GM12878 (cell line): ENCODE measurements at regions not wholly inside any gene's neighbourhood (a gene's known extent, or its start where the extent isn't known, plus 50 kb on each side); places are given as distances from the start of the nearest gene placed in this dataset.
A peak's percentile ranks its signal among the peaks of the same experiment; 100 is the strongest.

Source experiments
- ATAC-seq: fragments of 200-7000 bp; cut with Tn5 transposase; 3 replicates; pipeline ENCODE4 v1.9.1; 2020; ENCODE audit warnings: mild to moderate bottlenecking, moderate library complexity
- BruUV-seq: library from RNA; stranded (reverse); fragments of 400-500 nt; replicated peaks from 2 replicates; lab custom pipeline; 2021; lab: Mats Ljungman, UMichigan
- CTCF ChIA-PET: fragments of 300-600 bp; sonication (Branson Sonifier 250); formaldehyde crosslinking; extraction: SDS; loops from one replicate; lab custom pipeline; 2021; ENCODE audit warnings: inconsistent platforms; lab: Yijun Ruan, JAX
- POLR2A ChIA-PET: fragments of 350-600 bp; formaldehyde crosslinking; extraction: SDS; loops from one replicate; lab custom pipeline; 2021; ENCODE audit warnings: inconsistent platforms; lab: Charles Lee
- RAD21 ChIA-PET: fragments of 300-600 bp; sonication (Branson Sonifier 250); formaldehyde crosslinking; loops from one replicate; lab custom pipeline; 2023; ENCODE audit warnings: antibody characterized with exemption; ENCODE audit not compliant: unreplicated experiment; lab: Charles Lee
- SMC1A ChIA-PET: fragments of 300-600 bp; sonication (Branson Sonifier 250); formaldehyde crosslinking; loops from one replicate; lab custom pipeline; 2023; ENCODE audit not compliant: unreplicated experiment, uncharacterized antibody; lab: Charles Lee
- DNase-seq: peaks from one replicate; pipeline ENCODE4 v3.0.0-alpha.2; 2011; ENCODE audit warnings: low read depth, low spot score
- FAIRE-seq: peaks from 3 replicates; lab custom pipeline; 2011; peaks lifted over from hg19 to GRCh38; lab: Jason Lieb, UNC
- H2AFZ ChIP-seq: 2 replicates; pipeline ENCODE4 v1.6.0; 2011; ENCODE audit warnings: low read depth, low read length, control low read depth; ENCODE audit not compliant: control insufficient read depth
- H3K27ac ChIP-seq: 2 replicates; pipeline ENCODE4 v1.5.1; 2011; ENCODE audit warnings: control low read depth; ENCODE audit not compliant: control insufficient read depth, insufficient read depth
- H3K27me3 ChIP-seq, 2 experiments: replicated peaks in 1 of 2; 2 replicates each; pipeline versions ENCODE4 v1.6.0 to v1.6.1; 2011; ENCODE audit warnings: low read length in 1 of 2; ENCODE audit not compliant: control insufficient read depth in 2 of 2, insufficient read depth in 2 of 2
- H3K36me3 ChIP-seq, 2 experiments: 2 replicates each; pipeline ENCODE4 v1.5.1; 2011; ENCODE audit warnings: low read length in 1 of 2; ENCODE audit not compliant: control insufficient read depth in 2 of 2, insufficient read depth in 2 of 2
- H3K4me1 ChIP-seq: 2 replicates; pipeline ENCODE4 v1.6.1; 2011; ENCODE audit warnings: mild to moderate bottlenecking, low read length, moderate library complexity, mixed read lengths; ENCODE audit not compliant: control insufficient read depth, insufficient read depth
- H3K4me2 ChIP-seq: 2 replicates; pipeline ENCODE4 v1.6.0; 2011; ENCODE audit warnings: control low read depth; ENCODE audit not compliant: control insufficient read depth, insufficient read depth
- H3K4me3 ChIP-seq: fragments of 200-600 bp; sonication (generic); 2 replicates; pipeline ENCODE4 v1.5.1; 2016
- H3K79me2 ChIP-seq: 2 replicates; pipeline ENCODE4 v1.6.0; 2011; ENCODE audit warnings: low read length; ENCODE audit not compliant: control insufficient read depth, insufficient read depth
- H3K9ac ChIP-seq: 2 replicates; pipeline ENCODE4 v1.8.0; 2011; ENCODE audit warnings: low read length, control low read depth, mixed read lengths; ENCODE audit not compliant: control insufficient read depth, insufficient read depth
- H3K9me3 ChIP-seq: replicated peaks from 3 replicates; pipeline ENCODE4 v1.5.1; 2011; ENCODE audit warnings: mild to moderate bottlenecking, low read length; ENCODE audit not compliant: control insufficient read depth, insufficient read depth
- H4K20me1 ChIP-seq: 2 replicates; pipeline ENCODE4 v1.6.0; 2011; ENCODE audit not compliant: control insufficient read depth, insufficient read depth
- CREB1 ChIP-seq: IDR thresholded peaks from 2 replicates; pipeline ENCODE4 v1.6.1; 2012; ENCODE audit warnings: low read depth, mild to moderate bottlenecking, inconsistent platforms
- E2F4 ChIP-seq: IDR thresholded peaks from 2 replicates; pipeline ENCODE4 v1.6.1; 2012; ENCODE audit warnings: low read depth, low read length, improper control_type of control experiment
- EED ChIP-seq: sonication (generic); IDR thresholded peaks from 2 replicates; pipeline ENCODE4 v1.6.1; 2016; ENCODE audit warnings: antibody characterized with exemption, low read depth
- EGR1 ChIP-seq, 2 experiments: IDR thresholded peaks; 1 replicate in 1 of 2; 2 replicates in 1 of 2; pipeline ENCODE4 v1.6.1; 2011 to 2012; ENCODE audit warnings: low read depth in 2 of 2, low read length in 2 of 2, borderline replicate concordance in 1 of 2, mild to moderate bottlenecking in 1 of 2, moderate library complexity in 1 of 2
- FOXM1 ChIP-seq: IDR thresholded peaks from 2 replicates; pipeline ENCODE4 v1.6.1; 2012; ENCODE audit warnings: low read depth, mild to moderate bottlenecking, inconsistent platforms, low read length, moderate library complexity
- GATAD2B ChIP-seq: fragments of 450-650 bp; conservative IDR thresholded peaks from 2 replicates; pipeline ENCODE4 v1.6.1; 2017; ENCODE audit warnings: low read depth, mild to moderate bottlenecking, moderate library complexity
- HCFC1 ChIP-seq: fragments of 150-350 bp; IDR thresholded peaks from 2 replicates; pipeline ENCODE4 v1.6.1; 2014; ENCODE audit warnings: low read length
- IKZF2 ChIP-seq, 2 experiments: fragments of 450-650 bp; IDR thresholded peaks; 2 replicates each; pipeline ENCODE4 v1.6.1; 2017; ENCODE audit warnings: mild to moderate bottlenecking in 2 of 2, moderate library complexity in 2 of 2
- MXI1 ChIP-seq: fragments of 150-350 bp; IDR thresholded peaks from 2 replicates; pipeline ENCODE4 v1.6.1; 2011; ENCODE audit warnings: low read depth, mild to moderate bottlenecking, inconsistent platforms, low read length, improper control_type of control experiment
- MYB ChIP-seq: fragments of 150-350 bp; IDR thresholded peaks from 2 replicates; pipeline ENCODE4 v1.6.1; 2014; ENCODE audit warnings: mild to moderate bottlenecking, low read depth, low read length, borderline replicate concordance
- POLR2A ChIP-seq: IDR thresholded peaks from 2 replicates; pipeline ENCODE4 v1.6.1; 2011; ENCODE audit warnings: low read depth, mild to moderate bottlenecking, low read length
- POLR2AphosphoS2 ChIP-seq: IDR thresholded peaks from 2 replicates; pipeline ENCODE4 v1.6.1; 2011; ENCODE audit warnings: low read depth, mild to moderate bottlenecking, low read length, improper control_type of control experiment, moderate library complexity
- RFX5 ChIP-seq: IDR thresholded peaks from 2 replicates; pipeline ENCODE4 v1.6.1; 2011; ENCODE audit warnings: low read depth, low read length, improper control_type of control experiment
- SIX5 ChIP-seq: IDR thresholded peaks from 2 replicates; pipeline ENCODE4 v1.6.1; 2011; ENCODE audit warnings: mild to moderate bottlenecking, low read depth, low read length, moderate library complexity; ENCODE audit not compliant: severe bottlenecking
- SUZ12 ChIP-seq: fragments of 200-600 bp; sonication (generic); IDR thresholded peaks from one replicate; pipeline ENCODE4 v1.6.1; 2018; ENCODE audit warnings: antibody characterized with exemption, mild to moderate bottlenecking; ENCODE audit not compliant: unreplicated experiment
- TAF1 ChIP-seq: IDR thresholded peaks from 2 replicates; pipeline ENCODE4 v1.6.1; 2011; ENCODE audit warnings: mild to moderate bottlenecking, low read depth, low read length, borderline replicate concordance
- TCF3 ChIP-seq: IDR thresholded peaks from 2 replicates; pipeline ENCODE4 v1.6.1; 2012; ENCODE audit warnings: low read depth, mild to moderate bottlenecking, low read length, borderline replicate concordance; ENCODE audit not compliant: insufficient read depth
- ZNF24 ChIP-seq: fragments of 450-650 bp; IDR thresholded peaks from 2 replicates; pipeline ENCODE4 v1.6.1; 2017; ENCODE audit warnings: antibody characterized with exemption, mild to moderate bottlenecking
- WGBS: methylation state at CpG from one replicate; pipeline ENCODE4 v1.1.6; 2016; ENCODE audit warnings: low lambda C conversion rate; ENCODE audit not compliant: insufficient replicate concordance, insufficient coverage; ENCODE audit errors: missing lambda C conversion rate; 5-methylcytosine and 5-hydroxymethylcytosine counted together
- in situ Hi-C: fragments of 300-500 bp; cut with MboI; formaldehyde crosslinking; loops from 9 replicates; pipeline ENCODE4 v1.14.3; 2018; ENCODE audit warnings: mixed read lengths
- intact Hi-C: fragments of 100-400 bp; cut with micrococcal nuclease; formaldehyde crosslinking; loops from one replicate; pipeline ENCODE4 v1.14.2; 2022; ENCODE audit not compliant: unreplicated experiment

DNA sequence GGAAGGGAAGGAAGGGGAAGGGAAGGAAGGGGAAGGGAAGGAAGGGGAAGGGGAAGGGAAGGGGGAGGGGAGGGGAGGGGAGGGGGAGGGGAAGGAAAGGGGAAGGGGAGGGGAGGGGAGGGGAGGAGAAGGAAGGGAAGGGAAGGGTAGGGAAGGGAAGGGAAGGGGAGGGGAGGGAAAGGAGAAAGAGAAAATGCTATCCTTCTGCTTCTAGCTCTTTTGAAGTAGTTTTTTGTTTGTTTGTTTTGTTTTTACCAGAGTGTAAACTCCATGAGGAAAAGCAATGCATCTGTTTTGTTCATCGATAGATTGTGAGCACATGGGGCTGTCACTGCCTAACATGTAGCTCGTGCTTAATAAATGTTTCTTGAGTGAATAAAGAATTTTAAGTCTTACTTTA lies 1592.7 kb upstream of the ACVR2A start (continued):
- TF ChIP-seq E2F4 (no peak), CREB1 (no peak), POLR2A (no peak), GATAD2B (no peak), MYB (no peak), RFX5 (no peak), IKZF2 (IDR thresholded peaks at IDR 0.05) (no peak), FOXM1 (no peak), SUZ12 (no peak), POLR2AphosphoS2 (no peak), TCF3 (no peak)

- DNase-seq = no peak
- H3K9ac ChIP-seq = no peak overlapping the region
- TF ChIP-seq EGR1 (IDR thresholded peaks at IDR 0.05; ENCODE audit: borderline replicate concordance in 1 of 2, low read depth in 2 of 2, low read length in 2 of 2) (no peak), HCFC1 (no peak), SIX5 (no peak), MXI1 (no peak), TAF1 (no peak), EED (no peak), ZNF24 (no peak)
- TF ChIP-seq, all 136 proteins: peak for 0
- no peaks in the 10 kb centered on the region for H3K79me2 ChIP-seq
- POLR2A ChIA-PET = no interaction called here
- in situ Hi-C loops (no loop called here), intact Hi-C loops (no loop called here)
- H3K36me3 ChIP-seq = no peaks in the 10 kb centered on the region
- no peak overlapping the region for H2AFZ ChIP-seq
- no peak overlapping the region for H3K4me3 ChIP-seq
- H3K4me1 ChIP-seq = no peaks in the 10 kb centered on the region
- no TSS peak for BruUV-seq
- CTCF ChIA-PET = interaction anchor here (0.9 kb wide), 1 partner anchor 94 kb away, joined by 3 read pairs; no protein-coding TSS in a partner anchor
- RAD21 ChIA-PET = no interaction called here
- FAIRE-seq = no peak
- H3K4me2 ChIP-seq = no peak overlapping the region
- SMC1A ChIA-PET = interaction anchor here (1.0 kb wide), 1 partner anchor 8 kb away, joined by 3 read pairs; no protein-coding TSS in a partner anchor
- WGBS = 2% methylated on average over 3 of the region's 3 CpGs
- H3K27me3 ChIP-seq = no peaks in the 10 kb centered on the region
- no peaks in the 10 kb centered on the region for H3K9me3 ChIP-seq
- peak; percentile 37 for ATAC-seq
- H4K20me1 ChIP-seq = no peaks in the 10 kb centered on the region
- no peak overlapping the region for H3K27ac ChIP-seq
These were observed 1593.5 kb upstream of the ACVR2A start for GRCh38 chr2:146251328-146251727.
